GM23338 (cell line): ENCODE measurements at regions not wholly inside any gene's neighbourhood (a gene's known extent, or its start where the extent isn't known, plus 50 kb on each side); places are given as distances from the start of the nearest gene placed in this dataset.

Source experiments
- ATAC-seq: fragments of 200-7000 bp; cut with Tn5 transposase; 3 replicates; pipeline ENCODE4 v1.9.1; 2020
- DNase-seq: peaks from one replicate; pipeline ENCODE4 v3.0.0-alpha.2; 2015; ENCODE audit warnings: low spot score
- H2AFZ ChIP-seq: fragments of 200-600 bp; sonication (generic); 2 replicates; pipeline ENCODE4 v1.8.0; 2016; ENCODE audit warnings: antibody characterized with exemption, mild to moderate bottlenecking, moderate library complexity
- H3F3A ChIP-seq: fragments of 200-600 bp; sonication (generic); replicated peaks from 2 replicates; pipeline ENCODE4 v1.8.0; 2017; ENCODE audit warnings: antibody characterized with exemption, mixed run types, low read depth
- H3K27ac ChIP-seq: fragments of 200-600 bp; sonication (generic); 2 replicates; pipeline ENCODE4 v1.6.1; 2016; ENCODE audit warnings: low read depth
- H3K27me3 ChIP-seq: fragments of 200-600 bp; sonication (generic); 2 replicates; pipeline ENCODE4 v1.8.0; 2016; ENCODE audit warnings: mild to moderate bottlenecking, mixed run types, moderate library complexity; ENCODE audit not compliant: insufficient read depth
- H3K36me3 ChIP-seq: fragments of 200-600 bp; sonication (generic); 2 replicates; pipeline ENCODE4 v1.8.0; 2016; ENCODE audit warnings: mild to moderate bottlenecking; ENCODE audit not compliant: insufficient read depth
- H3K4me1 ChIP-seq: fragments of 200-600 bp; sonication (generic); 2 replicates; pipeline ENCODE4 v1.8.0; 2016; ENCODE audit warnings: mild to moderate bottlenecking, moderate library complexity; ENCODE audit not compliant: insufficient read depth
- H3K4me2 ChIP-seq: fragments of 200-600 bp; sonication (generic); 2 replicates; pipeline ENCODE4 v1.7.1; 2017; ENCODE audit warnings: mixed run types
- H3K4me3 ChIP-seq: fragments of 200-600 bp; sonication (generic); 2 replicates; pipeline ENCODE4 v1.6.1; 2016; ENCODE audit warnings: mixed run types
- H3K79me2 ChIP-seq: fragments of 200-600 bp; sonication (generic); replicated peaks from 2 replicates; pipeline ENCODE4 v1.8.0; 2017; ENCODE audit warnings: mild to moderate bottlenecking; ENCODE audit not compliant: insufficient read depth
- H3K9me2 ChIP-seq: fragments of 200-600 bp; sonication (generic); 2 replicates; pipeline ENCODE4 v1.8.0; 2017; ENCODE audit not compliant: insufficient read depth
- H4K20me1 ChIP-seq: fragments of 200-600 bp; sonication (generic); replicated peaks from 2 replicates; pipeline ENCODE4 v1.8.0; 2017; ENCODE audit warnings: mild to moderate bottlenecking; ENCODE audit not compliant: insufficient read depth
- H3K27ac Mint-ChIP-seq: 2 replicates; pipeline ENCODE4 v1.8.0; 2020; ENCODE audit warnings: inconsistent platforms, mild to moderate bottlenecking, moderate library complexity, mixed read lengths
- H3K27me3 Mint-ChIP-seq: 3 replicates; pipeline ENCODE4 v1.8.0; 2022; ENCODE audit warnings: low read depth, mild to moderate bottlenecking, moderate library complexity, mixed read lengths, inconsistent platforms; ENCODE audit not compliant: insufficient read depth, poor library complexity
- H3K36me3 Mint-ChIP-seq: 3 replicates; pipeline ENCODE4 v1.8.0; 2021; ENCODE audit warnings: low read depth, mild to moderate bottlenecking, inconsistent platforms, moderate library complexity, mixed read lengths
- H3K4me1 Mint-ChIP-seq: 3 replicates; pipeline ENCODE4 v1.8.0; 2020; ENCODE audit warnings: mild to moderate bottlenecking, inconsistent platforms, mixed read lengths
- H3K4me3 Mint-ChIP-seq: 3 replicates; pipeline ENCODE4 v1.8.0; 2021; ENCODE audit warnings: moderate library complexity, mild to moderate bottlenecking, inconsistent platforms, mixed read lengths
- H3K9me3 Mint-ChIP-seq: 3 replicates; pipeline ENCODE4 v1.8.0; 2020; ENCODE audit warnings: moderate library complexity, mild to moderate bottlenecking, inconsistent platforms, mixed read lengths
- CREB1 ChIP-seq: fragments of 250-450 bp; sonication (Bioruptor Pico); IDR thresholded peaks from 2 replicates; pipeline ENCODE4 v1.5.0; 2020; ENCODE audit warnings: low read depth, mild to moderate bottlenecking, moderate library complexity
- EZH2phosphoT487 ChIP-seq: fragments of 200-600 bp; sonication (generic); IDR thresholded peaks from one replicate; pipeline ENCODE4 v1.8.1; 2018; ENCODE audit warnings: antibody characterized with exemption; ENCODE audit not compliant: unreplicated experiment
- JUNB ChIP-seq: IDR thresholded peaks from one replicate; pipeline ENCODE4 v1.6.1; 2016; ENCODE audit warnings: antibody characterized with exemption; ENCODE audit not compliant: unreplicated experiment
- NANOG ChIP-seq: IDR thresholded peaks from 2 replicates; pipeline ENCODE4 v1.6.1; 2016; ENCODE audit warnings: antibody characterized with exemption, borderline replicate concordance
- POLR2AphosphoS5 ChIP-seq: IDR thresholded peaks from 2 replicates; pipeline ENCODE4 v1.6.1; 2016; ENCODE audit warnings: antibody characterized with exemption, low read depth
- STAT1 ChIP-seq: IDR thresholded peaks from one replicate; pipeline ENCODE4 v1.6.1; 2016; ENCODE audit warnings: antibody characterized with exemption; ENCODE audit not compliant: unreplicated experiment
- ZNF114 ChIP-seq: fragments of 250-450 bp; sonication (Bioruptor Pico); IDR thresholded peaks from 2 replicates; pipeline ENCODE4 v1.5.0; 2020; ENCODE audit warnings: mild to moderate bottlenecking, moderate library complexity
- ZNF331 ChIP-seq: fragments of 250-450 bp; sonication (Bioruptor Pico); IDR thresholded peaks from 2 replicates; pipeline ENCODE4 v1.5.0; 2020; ENCODE audit warnings: low read depth, mild to moderate bottlenecking, moderate library complexity
- TF ChIP-seq, protein P1 (sequence below): fragments of 250-450 bp; sonication (Bioruptor Pico); IDR thresholded peaks from 2 replicates; pipeline ENCODE4 v1.5.0; 2020; ENCODE audit warnings: mild to moderate bottlenecking, moderate library complexity
- TF ChIP-seq, protein P2 (sequence below), 2 experiments: fragments of 200-600 bp in 1 of 2; sonication (generic) in 1 of 2; conservative IDR thresholded peaks; 2 replicates each; pipeline versions ENCODE4 v1.5.1 to v1.6.1; 2016 to 2017; ENCODE audit warnings: antibody characterized with exemption in 2 of 2, low read depth in 2 of 2, mild to moderate bottlenecking in 2 of 2, moderate library complexity in 1 of 2

DNA sequence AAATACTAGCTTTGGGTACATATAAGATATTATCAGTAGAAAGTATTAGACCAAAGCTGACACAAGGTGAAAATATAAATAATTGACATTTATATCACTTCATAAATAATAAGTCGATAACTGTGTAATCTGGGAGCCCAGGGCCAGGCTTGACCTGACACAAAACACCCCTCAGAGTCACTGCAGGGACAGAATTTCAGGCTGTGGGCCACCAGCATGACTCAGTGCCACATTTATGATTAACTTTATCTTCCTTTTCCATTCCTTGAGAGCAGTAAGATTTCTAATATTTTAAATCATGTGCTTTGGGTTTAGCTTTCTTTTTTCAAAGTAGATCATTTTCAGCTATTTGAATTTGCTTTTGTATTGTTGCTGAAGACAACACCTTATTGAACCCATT lies 102.9 kb upstream of the NFE2L3 start:
- Histone ChIP-seq H3K4me3 (no peak overlapping the region), H3K27ac (no peak overlapping the region), H3K4me1 (no peaks in the 10 kb centered on the region), H2AFZ (no peak overlapping the region), H3K36me3 (no peaks in the 10 kb centered on the region), H3K79me2 (no peaks in the 10 kb centered on the region), H3K27me3 (no peaks in the 10 kb centered on the region), H3K4me2 (no peak overlapping the region), H3F3A (no peaks in the 10 kb centered on the region), H4K20me1 (no peaks in the 10 kb centered on the region), H3K9me2 (no peaks in the 10 kb centered on the region)
- Mint-ChIP-seq H3K4me1 (peaks cover under 1% of the 10 kb centered on the region; the same call in 2 of the 3 replicates), H3K4me3 (no peak overlapping the region), H3K27me3 (peaks cover 1% of the 10 kb centered on the region), H3K9me3 (no peaks in the 10 kb centered on the region; the same call in 1 of the 3 replicates), H3K27ac (no peak overlapping the region), H3K36me3 (no peaks in the 10 kb centered on the region)
- ATAC-seq (no peak), DNase-seq (no peak)
- no peak for TF ChIP-seq STAT1
- TF ChIP-seq ZNF331: no peak
- no peak for TF ChIP-seq EZH2phosphoT487
- no peak for TF ChIP-seq CREB1 (CRISPR knock-in tag)
- TF ChIP-seq JUNB: no peak
- no peak for TF ChIP-seq POLR2AphosphoS5
- no peak for TF ChIP-seq ZNF114
- TF ChIP-seq, protein P1, sequence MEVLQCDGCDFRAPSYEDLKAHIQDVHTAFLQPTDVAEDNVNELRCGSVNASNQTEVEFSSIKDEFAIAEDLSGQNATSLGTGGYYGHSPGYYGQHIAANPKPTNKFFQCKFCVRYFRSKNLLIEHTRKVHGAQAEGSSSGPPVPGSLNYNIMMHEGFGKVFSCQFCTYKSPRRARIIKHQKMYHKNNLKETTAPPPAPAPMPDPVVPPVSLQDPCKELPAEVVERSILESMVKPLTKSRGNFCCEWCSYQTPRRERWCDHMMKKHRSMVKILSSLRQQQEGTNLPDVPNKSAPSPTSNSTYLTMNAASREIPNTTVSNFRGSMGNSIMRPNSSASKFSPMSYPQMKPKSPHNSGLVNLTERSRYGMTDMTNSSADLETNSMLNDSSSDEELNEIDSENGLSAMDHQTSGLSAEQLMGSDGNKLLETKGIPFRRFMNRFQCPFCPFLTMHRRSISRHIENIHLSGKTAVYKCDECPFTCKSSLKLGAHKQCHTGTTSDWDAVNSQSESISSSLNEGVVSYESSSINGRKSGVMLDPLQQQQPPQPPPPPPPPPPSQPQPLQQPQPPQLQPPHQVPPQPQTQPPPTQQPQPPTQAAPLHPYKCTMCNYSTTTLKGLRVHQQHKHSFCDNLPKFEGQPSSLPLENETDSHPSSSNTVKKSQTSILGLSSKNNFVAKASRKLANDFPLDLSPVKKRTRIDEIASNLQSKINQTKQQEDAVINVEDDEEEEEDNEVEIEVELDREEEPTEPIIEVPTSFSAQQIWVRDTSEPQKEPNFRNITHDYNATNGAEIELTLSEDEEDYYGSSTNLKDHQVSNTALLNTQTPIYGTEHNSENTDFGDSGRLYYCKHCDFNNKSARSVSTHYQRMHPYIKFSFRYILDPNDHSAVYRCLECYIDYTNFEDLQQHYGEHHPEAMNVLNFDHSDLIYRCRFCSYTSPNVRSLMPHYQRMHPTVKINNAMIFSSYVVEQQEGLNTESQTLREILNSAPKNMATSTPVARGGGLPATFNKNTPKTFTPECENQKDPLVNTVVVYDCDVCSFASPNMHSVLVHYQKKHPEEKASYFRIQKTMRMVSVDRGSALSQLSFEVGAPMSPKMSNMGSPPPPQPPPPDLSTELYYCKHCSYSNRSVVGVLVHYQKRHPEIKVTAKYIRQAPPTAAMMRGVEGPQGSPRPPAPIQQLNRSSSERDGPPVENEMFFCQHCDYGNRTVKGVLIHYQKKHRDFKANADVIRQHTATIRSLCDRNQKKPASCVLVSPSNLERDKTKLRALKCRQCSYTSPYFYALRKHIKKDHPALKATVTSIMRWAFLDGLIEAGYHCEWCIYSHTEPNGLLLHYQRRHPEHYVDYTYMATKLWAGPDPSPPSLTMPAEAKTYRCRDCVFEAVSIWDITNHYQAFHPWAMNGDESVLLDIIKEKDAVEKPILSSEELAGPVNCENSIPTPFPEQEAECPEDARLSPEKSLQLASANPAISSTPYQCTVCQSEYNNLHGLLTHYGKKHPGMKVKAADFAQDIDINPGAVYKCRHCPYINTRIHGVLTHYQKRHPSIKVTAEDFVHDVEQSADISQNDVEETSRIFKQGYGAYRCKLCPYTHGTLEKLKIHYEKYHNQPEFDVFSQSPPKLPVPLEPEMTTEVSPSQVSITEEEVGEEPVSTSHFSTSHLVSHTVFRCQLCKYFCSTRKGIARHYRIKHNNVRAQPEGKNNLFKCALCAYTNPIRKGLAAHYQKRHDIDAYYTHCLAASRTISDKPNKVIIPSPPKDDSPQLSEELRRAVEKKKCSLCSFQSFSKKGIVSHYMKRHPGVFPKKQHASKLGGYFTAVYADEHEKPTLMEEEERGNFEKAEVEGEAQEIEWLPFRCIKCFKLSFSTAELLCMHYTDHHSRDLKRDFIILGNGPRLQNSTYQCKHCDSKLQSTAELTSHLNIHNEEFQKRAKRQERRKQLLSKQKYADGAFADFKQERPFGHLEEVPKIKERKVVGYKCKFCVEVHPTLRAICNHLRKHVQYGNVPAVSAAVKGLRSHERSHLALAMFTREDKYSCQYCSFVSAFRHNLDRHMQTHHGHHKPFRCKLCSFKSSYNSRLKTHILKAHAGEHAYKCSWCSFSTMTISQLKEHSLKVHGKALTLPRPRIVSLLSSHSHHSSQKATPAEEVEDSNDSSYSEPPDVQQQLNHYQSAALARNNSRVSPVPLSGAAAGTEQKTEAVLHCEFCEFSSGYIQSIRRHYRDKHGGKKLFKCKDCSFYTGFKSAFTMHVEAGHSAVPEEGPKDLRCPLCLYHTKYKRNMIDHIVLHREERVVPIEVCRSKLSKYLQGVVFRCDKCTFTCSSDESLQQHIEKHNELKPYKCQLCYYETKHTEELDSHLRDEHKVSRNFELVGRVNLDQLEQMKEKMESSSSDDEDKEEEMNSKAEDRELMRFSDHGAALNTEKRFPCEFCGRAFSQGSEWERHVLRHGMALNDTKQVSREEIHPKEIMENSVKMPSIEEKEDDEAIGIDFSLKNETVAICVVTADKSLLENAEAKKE (CRISPR knock-in tag): no peak
- no peak for TF ChIP-seq NANOG
- TF ChIP-seq, protein P2, sequence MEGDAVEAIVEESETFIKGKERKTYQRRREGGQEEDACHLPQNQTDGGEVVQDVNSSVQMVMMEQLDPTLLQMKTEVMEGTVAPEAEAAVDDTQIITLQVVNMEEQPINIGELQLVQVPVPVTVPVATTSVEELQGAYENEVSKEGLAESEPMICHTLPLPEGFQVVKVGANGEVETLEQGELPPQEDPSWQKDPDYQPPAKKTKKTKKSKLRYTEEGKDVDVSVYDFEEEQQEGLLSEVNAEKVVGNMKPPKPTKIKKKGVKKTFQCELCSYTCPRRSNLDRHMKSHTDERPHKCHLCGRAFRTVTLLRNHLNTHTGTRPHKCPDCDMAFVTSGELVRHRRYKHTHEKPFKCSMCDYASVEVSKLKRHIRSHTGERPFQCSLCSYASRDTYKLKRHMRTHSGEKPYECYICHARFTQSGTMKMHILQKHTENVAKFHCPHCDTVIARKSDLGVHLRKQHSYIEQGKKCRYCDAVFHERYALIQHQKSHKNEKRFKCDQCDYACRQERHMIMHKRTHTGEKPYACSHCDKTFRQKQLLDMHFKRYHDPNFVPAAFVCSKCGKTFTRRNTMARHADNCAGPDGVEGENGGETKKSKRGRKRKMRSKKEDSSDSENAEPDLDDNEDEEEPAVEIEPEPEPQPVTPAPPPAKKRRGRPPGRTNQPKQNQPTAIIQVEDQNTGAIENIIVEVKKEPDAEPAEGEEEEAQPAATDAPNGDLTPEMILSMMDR (conservative IDR thresholded peaks at IDR 0.05; ENCODE audit: low read depth in 2 of 2): no peak
